ENCODE measurements at regions not wholly inside any gene's neighbourhood (a gene's known extent, or its start where the extent isn't known, plus 50 kb on each side); places are given as distances from the start of the nearest gene placed in this dataset.
"Not testable (repeated sequence)": the region's sequence is repeated elsewhere in the genome, so short reads cannot be mapped to it uniquely, and the experiment has no call there.

- no peak for DNase-seq
Measured at GRCh38 chr4:189494407-189494806, 446.3 kb upstream of the FRG1 start.

GRCh38 chr4:189497516-189497915 lies 443.2 kb upstream of the FRG1 start:
- DNase-seq = no peak

GRCh38 chr4:189497996-189498395 lies 442.7 kb upstream of the FRG1 start:
- DNase-seq = no peak

DNA sequence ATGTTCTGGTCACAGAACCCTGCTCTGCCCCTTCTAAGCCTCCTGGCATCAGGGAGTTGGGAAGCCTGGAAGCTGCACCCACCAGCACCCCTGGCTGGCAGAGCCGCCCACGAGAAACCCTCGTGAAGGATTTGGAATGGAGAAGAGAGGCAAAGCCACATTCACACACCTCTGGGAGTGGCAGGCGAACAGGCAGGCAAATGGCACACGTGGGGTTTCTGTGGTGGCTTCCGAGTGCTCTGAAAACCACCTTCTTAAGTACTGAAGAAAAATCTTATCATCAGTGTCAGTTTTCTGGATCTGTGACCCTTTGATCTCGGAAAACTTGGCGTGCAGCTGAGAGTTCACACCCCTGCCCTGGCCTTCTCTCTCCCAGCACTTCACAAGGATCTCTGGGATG lies 442.2 kb upstream of the FRG1 start:
- DNase-seq = no peak

DNA sequence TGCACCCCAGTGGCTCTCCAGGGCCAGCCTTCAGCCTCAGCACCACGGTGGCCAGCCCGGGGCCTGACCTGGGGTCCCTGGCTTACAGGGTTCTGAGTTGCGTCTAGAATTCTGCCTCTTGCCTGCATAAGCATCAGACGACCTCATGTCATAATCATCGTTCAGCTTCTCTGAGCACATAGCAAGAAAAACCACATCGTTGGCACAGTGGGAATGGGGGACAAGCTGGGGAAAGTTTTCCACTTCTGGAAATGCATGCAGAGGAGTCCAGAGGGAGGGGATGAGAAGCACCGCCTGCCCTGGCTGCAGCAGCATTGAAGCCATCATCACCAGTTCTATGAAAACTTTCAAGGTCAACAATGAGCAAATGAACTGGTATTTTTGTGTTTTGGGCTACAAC lies 441.0 kb upstream of the FRG1 start:
- DNase-seq = no peak

DNA sequence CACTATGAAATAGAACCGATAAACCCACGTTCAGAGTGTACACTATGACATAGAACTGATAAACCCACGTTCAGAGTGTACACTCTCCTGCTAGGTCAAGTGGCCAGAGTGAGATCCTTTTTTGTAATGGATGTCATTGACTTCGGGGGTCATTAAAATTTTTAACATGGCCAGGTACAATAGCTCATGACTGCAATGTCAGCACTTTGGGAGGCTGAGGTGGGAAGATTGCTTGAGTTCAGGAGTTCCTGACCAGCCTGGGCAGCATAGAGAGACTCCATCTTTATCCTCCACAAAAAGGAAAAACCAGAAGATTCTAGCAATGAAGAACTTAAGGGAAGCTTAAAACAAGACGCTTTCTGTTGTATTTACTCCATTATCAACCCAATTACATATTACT lies 439.7 kb upstream of the FRG1 start:
- no peak for DNase-seq

DNA sequence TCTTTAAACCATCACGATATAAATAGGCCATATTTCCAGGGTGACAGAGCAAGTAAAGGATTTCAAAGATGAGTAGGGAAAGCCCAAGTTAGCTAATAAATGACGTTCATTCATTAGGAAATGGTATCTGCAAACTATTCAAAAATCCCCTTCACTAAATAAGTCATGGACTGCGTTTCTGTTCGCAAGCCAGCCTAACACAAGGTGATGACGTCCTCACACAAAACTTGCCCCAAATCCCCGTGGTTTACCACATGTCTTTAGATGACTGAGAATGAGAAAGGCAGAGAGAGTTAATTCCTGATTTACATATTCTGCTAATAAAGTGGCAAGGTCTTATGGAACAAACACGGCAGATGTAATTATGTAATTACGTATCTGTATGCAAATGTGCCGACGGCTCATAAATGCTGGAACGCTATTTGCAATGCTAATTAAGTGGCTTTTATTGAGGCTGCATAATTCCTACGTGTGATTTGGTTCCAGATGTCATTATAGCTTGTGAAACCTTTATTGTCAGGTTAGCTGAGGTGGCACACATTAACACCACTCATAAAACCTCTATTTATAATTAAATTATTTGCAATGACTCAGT lies 437.7 kb upstream of the FRG1 start:
- DNase-seq = peak; percentile 5

GRCh38 chr4:189504220-189504619 lies 436.5 kb upstream of the FRG1 start:
- DNase-seq = peak; percentile 58

DNA sequence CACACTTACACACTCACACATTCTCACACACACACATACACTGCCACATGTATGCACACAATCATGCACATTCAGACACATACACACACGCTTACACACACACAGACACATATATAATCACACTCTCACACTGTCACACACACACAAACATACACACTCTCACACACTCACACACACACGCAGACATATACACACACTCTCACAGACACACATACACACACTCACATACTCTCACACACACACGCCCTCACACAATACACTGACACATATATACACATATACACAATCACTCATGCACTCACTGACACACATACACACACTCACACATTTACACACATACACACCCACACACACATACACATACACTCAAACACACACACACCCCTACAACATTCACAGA lies 435.3 kb upstream of the FRG1 start:
- no peak for DNase-seq

DNA sequence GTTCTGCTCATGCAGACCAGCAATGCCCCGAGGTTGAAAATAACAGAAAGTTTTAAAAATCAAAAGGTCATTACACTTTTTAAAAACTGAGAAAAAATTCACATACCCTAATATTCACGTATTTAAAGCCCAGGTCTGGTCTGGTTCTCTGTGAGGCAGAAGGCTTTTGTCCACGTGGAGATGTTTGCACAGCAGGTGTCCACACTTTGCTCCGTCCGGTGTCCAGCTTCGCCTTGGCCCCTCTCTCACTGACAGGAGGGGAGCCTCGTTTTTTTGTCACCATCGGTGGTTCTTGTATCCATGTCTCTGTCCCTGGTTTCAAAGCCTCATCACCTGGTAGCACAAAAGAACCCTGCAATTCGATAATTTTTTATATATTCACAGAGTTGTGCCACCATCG lies 434.6 kb upstream of the FRG1 start:
- no peak for DNase-seq

DNA sequence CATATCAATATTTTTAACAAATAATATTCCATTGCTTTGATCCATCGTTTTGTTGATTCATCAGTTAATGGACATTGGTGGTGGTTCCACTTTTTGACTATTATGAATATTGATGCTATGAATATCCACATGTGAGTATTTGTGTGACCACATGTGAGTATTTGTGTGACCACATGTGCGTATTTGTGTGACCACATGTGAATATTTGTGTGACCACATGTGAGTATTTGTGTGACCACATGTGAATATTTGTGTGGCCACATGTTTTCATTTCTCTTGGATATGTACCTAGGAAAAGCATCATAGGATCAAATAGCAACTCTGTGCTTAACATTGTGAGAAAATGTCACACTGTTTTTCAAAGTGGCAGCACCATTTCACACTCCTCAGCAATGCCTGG lies 433.6 kb upstream of the FRG1 start:
- no peak for DNase-seq

GRCh38 chr4:189510601-189511000 lies 430.1 kb upstream of the FRG1 start:
- DNase-seq = no peak

DNA sequence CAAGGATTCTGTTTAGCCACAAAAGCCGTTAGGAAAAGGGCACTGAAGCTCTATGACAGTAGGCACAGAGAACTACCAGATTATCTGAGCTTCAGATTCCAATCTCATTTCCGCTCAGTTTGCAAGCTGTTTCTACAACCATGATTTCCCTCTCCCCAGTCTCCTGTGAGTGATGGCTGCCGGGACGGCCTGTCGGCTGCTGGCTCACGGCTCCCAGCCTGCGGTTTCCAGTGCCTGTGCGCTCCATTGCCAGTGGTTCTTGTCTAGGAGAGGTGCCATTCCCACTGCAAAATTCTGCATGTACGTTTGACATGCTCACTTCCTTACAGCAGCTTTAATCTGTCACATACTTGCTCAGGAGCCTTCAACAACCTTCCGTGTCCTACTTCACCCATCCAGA lies 429.1 kb upstream of the FRG1 start:
- DNase-seq = no peak

DNA sequence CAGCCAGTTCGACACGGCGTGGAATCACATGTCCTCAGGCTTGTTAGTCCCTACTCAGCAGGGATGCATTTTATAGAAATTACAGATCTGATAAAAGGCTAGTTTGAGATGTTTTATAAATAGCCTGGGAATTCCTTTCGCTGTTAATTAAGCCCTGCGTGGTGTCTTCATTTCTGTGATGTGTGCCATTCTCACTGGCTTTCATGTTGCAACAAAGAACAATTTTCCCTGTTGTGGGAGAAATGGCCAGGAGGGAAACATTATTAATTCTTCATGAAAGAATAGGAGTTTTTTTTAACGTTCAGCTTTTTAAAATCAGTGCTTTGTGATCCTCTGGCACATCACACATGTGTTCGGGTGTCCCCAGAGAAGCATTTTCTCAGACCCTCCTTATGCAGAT lies 427.3 kb upstream of the FRG1 start:
- DNase-seq = no peak

DNA sequence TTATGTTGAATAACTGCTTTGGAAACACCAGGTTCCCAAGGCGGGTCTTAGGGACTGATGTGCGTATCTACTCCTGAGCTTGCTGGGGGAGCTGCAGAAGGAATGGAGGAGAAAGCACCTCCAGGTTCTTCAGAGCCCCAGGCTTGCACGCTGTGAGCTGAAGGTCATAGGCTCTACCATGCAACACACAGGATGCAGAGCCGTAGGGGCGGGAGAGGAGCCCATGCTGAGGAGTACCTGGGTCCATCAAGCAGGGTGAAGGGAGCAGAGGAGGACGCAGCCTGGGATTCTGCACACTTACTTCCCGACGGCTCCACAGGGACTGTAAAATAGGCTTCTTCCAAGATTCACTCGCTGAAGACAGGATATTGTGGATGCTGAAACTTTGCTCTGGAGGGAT lies 426.5 kb upstream of the FRG1 start:
- no peak for DNase-seq

GRCh38 chr4:189516902-189517301 lies 423.8 kb upstream of the FRG1 start:
- DNase-seq = no peak

- no peak for DNase-seq
Measured at GRCh38 chr4:189519186-189519585, 421.5 kb upstream of the FRG1 start.

- DNase-seq = no peak
Measured at GRCh38 chr4:189525304-189525703, 415.4 kb upstream of the FRG1 start.

GRCh38 chr4:189530848-189531247 lies 409.8 kb upstream of the FRG1 start:
- DNase-seq = peak; percentile 38

- DNase-seq = no peak
Measured at GRCh38 chr4:189533603-189534002, 407.1 kb upstream of the FRG1 start.

GRCh38 chr4:189547559-189547958 lies 393.1 kb upstream of the FRG1 start:
- DNase-seq = no peak

DNA sequence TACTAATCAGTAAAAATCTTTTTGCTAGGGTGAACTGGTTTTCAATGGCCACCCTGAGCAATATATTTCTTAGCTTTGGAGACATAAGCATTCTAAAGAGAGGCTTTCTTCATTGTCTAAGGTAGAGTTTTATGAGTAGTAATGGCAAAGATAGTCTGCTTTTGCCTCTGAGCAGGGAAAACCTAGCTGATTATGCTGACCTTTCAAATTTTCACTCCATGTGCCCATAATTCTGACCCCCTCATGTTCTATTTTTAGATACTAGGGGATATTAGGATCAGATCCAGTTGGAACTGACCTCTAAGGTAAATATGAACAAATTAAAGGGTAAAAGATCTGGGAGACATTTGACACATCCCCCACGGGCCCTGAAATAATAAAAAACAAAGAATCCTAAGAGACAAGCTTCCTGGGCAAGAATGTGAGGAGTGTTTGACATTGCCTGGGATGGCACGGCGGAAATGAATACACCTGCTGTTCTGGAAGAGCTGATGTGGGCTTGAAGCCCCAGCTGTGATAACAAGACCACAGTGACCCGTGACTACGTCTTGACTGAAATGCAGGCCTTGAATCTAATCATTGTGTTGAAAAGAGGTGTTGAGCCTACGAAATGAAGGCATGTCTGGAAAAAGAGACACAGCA lies 392.1 kb upstream of the FRG1 start:
- no peak for DNase-seq

- not testable (repeated sequence) for DNase-seq
Measured at GRCh38 chr4:189551931-189552670, 388.6 kb upstream of the FRG1 start.

- not testable (repeated sequence) for DNase-seq
Measured at GRCh38 chr4:189560605-189561004, 380.1 kb upstream of the FRG1 start.

DNA sequence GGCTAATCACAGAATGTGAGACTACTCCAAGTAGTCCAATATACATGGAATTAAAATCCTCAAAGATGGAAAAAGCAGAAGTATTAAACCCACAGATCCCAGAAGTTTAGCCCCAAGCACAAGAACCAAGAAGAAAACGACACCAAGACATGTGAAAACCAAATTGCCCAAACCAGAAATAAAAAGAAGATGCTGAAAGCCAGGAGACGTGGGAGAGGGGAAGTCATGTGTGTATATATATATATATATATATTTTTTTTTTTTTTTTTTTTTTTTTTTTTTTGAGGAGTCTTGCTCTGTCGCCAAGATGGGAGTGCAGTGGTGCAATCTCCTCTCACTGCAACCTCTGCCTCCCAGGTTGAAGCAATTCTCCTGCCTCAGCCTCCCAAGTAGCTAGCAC lies 376.9 kb upstream of the FRG1 start:
- peak; percentile 21 for DNase-seq
